HL-60 (cell line): ENCODE measurements at regions not wholly inside any gene's neighbourhood (a gene's known extent, or its start where the extent isn't known, plus 50 kb on each side); places are given as distances from the start of the nearest gene placed in this dataset.

Experiments used
- SPI1 ChIP-seq: IDR thresholded peaks from 2 replicates; pipeline ENCODE4 v1.6.1; 2012; ENCODE audit warnings: low read depth, mild to moderate bottlenecking, borderline replicate concordance
- TF ChIP-seq, protein P1 (sequence below): IDR thresholded peaks from one replicate; pipeline ENCODE4 v1.5.1; 2011; ENCODE audit warnings: low read length, control low read depth, inconsistent platforms; ENCODE audit not compliant: insufficient read depth

DNA sequence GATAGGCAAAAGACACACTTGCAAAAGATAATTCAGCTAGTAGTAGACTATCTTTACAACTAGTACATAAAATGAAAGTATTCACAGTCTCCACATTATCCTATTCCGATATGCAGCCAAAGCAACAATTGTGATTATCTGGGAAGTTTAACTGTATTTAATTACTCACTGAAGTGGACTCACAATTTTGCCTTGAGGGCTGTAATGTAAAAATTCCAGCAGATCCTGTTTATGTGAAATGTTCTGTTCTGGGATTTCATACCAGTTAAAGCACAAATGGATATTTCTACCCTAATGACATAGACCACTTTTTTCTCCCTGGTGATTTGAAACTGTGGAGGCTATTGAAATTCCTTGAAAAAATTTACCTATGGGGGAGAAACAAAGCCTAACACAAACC is 474.4 kb upstream of the EDIL3 start:
- no peak for TF ChIP-seq SPI1
- TF ChIP-seq, protein P1, sequence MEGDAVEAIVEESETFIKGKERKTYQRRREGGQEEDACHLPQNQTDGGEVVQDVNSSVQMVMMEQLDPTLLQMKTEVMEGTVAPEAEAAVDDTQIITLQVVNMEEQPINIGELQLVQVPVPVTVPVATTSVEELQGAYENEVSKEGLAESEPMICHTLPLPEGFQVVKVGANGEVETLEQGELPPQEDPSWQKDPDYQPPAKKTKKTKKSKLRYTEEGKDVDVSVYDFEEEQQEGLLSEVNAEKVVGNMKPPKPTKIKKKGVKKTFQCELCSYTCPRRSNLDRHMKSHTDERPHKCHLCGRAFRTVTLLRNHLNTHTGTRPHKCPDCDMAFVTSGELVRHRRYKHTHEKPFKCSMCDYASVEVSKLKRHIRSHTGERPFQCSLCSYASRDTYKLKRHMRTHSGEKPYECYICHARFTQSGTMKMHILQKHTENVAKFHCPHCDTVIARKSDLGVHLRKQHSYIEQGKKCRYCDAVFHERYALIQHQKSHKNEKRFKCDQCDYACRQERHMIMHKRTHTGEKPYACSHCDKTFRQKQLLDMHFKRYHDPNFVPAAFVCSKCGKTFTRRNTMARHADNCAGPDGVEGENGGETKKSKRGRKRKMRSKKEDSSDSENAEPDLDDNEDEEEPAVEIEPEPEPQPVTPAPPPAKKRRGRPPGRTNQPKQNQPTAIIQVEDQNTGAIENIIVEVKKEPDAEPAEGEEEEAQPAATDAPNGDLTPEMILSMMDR: no peak
